Natural killer cell (primary cell): ENCODE measurements at regions not wholly inside any gene's neighbourhood (a gene's known extent, or its start where the extent isn't known, plus 50 kb on each side); places are given as distances from the start of the nearest gene placed in this dataset.
"Not testable (repeated sequence)": the region's sequence is repeated elsewhere in the genome, so short reads cannot be mapped to it uniquely, and the experiment has no call there.

Experiments
- ATAC-seq, 3 donors: fragments of 150-1000 bp in 2 of 3; fragments of 200-7000 bp in 1 of 3; cut with Tn5 transposase; 1 replicate in 1 of 3; 2 replicates in 2 of 3; pipeline ENCODE4 v1.10.0; 2021; ENCODE audit warnings: mild to moderate bottlenecking in 2 of 3, moderate library complexity in 2 of 3
- DNase-seq, 2 donors: peaks; one replicate each; pipeline versions ENCODE4 v3.0.0 to v3.0.0-alpha.2; 2013 to 2021; ENCODE audit warnings: mixed read lengths in 1 of 2
- H3K27ac ChIP-seq: one replicate; pipeline ENCODE4 v1.5.1; 2013; ENCODE audit warnings: mild to moderate bottlenecking, low read length
- H3K27me3 ChIP-seq: one replicate; pipeline ENCODE4 v1.6.1; 2013; ENCODE audit warnings: low read length; ENCODE audit not compliant: control insufficient read depth, insufficient read depth
- H3K36me3 ChIP-seq: one replicate; pipeline ENCODE4 v1.6.1; 2013; ENCODE audit warnings: low read length; ENCODE audit not compliant: control insufficient read depth, insufficient read depth
- H3K4me1 ChIP-seq: one replicate; pipeline ENCODE4 v1.6.1; 2013; ENCODE audit warnings: low read length; ENCODE audit not compliant: control insufficient read depth, insufficient read depth
- H3K4me3 ChIP-seq: one replicate; pipeline ENCODE4 v1.5.1; 2013; ENCODE audit warnings: low read length
- H3K9me3 ChIP-seq: one replicate; pipeline ENCODE4 v1.6.1; 2013; ENCODE audit warnings: low read length; ENCODE audit not compliant: control insufficient read depth, insufficient read depth
- H3K27ac Mint-ChIP-seq, 2 donors: one replicate each; pipeline ENCODE4 v1.8.0; 2022; ENCODE audit warnings: mild to moderate bottlenecking in 2 of 2, mixed read lengths in 2 of 2, moderate library complexity in 1 of 2
- H3K27me3 Mint-ChIP-seq, 2 donors: one replicate each; pipeline ENCODE4 v1.8.0; 2022; ENCODE audit warnings: low read depth in 2 of 2, mixed read lengths in 2 of 2
- H3K36me3 Mint-ChIP-seq: one replicate; pipeline ENCODE4 v1.8.0; 2022; ENCODE audit warnings: mixed read lengths
- H3K4me1 Mint-ChIP-seq, 2 donors: one replicate each; pipeline ENCODE4 v1.8.0; 2022; ENCODE audit warnings: mixed read lengths in 2 of 2
- H3K4me3 Mint-ChIP-seq: one replicate; pipeline ENCODE4 v1.8.0; 2022; ENCODE audit warnings: mild to moderate bottlenecking, moderate library complexity, mixed read lengths
- H3K9me3 Mint-ChIP-seq, 2 donors: one replicate each; pipeline ENCODE4 v1.8.0; 2022; ENCODE audit warnings: mixed read lengths in 2 of 2
- WGBS: methylation state at CpG from one replicate; pipeline ENCODE4 v1.1.7; 2013; ENCODE audit warnings: missing lambda C conversion rate; ENCODE audit not compliant: insufficient coverage; 5-methylcytosine and 5-hydroxymethylcytosine counted together
- intact Hi-C: fragments of 100-400 bp; cut with micrococcal nuclease; formaldehyde crosslinking; loops from one replicate; pipeline ENCODE4 v1.14.2; 2022

- H3K27me3 Mint-ChIP-seq, H3K27ac ChIP-seq, DNase-seq, H3K4me1 Mint-ChIP-seq, H3K36me3 Mint-ChIP-seq, H3K9me3 Mint-ChIP-seq, H3K4me3 ChIP-seq, H3K27ac Mint-ChIP-seq, H3K36me3 ChIP-seq, ATAC-seq, intact Hi-C loops, H3K27me3 ChIP-seq, H3K9me3 ChIP-seq, H3K4me1 ChIP-seq, H3K4me3 Mint-ChIP-seq: not testable (repeated sequence)
- WGBS: no CpG with 5 or more reads among the region's 1 CpG
These were observed 185.2 kb upstream of the NBPF9 start for GRCh38 chr1:149288580-149288979.

GRCh38 chr1:149300478-149301218, 174.2 kb upstream of the NBPF19 start:
- not testable (repeated sequence) for H3K4me3 Mint-ChIP-seq, H3K27me3 Mint-ChIP-seq

GRCh38 chr1:149301282-149301681, 173.6 kb upstream of the NBPF19 start:
- intact Hi-C loops, H3K9me3 ChIP-seq, H3K36me3 Mint-ChIP-seq, H3K4me3 ChIP-seq, H3K4me1 Mint-ChIP-seq, H3K36me3 ChIP-seq, H3K27ac ChIP-seq, H3K9me3 Mint-ChIP-seq, H3K27me3 ChIP-seq, H3K27ac Mint-ChIP-seq, H3K4me3 Mint-ChIP-seq, H3K27me3 Mint-ChIP-seq, DNase-seq, ATAC-seq, H3K4me1 ChIP-seq: not testable (repeated sequence)
- no CpG with 5 or more reads among the region's 4 CpGs for WGBS

More at GRCh38 chr1:149300478-149301218, 174.2 kb upstream of the NBPF19 start:
- H3K27me3 ChIP-seq, H3K4me1 Mint-ChIP-seq, H3K4me3 ChIP-seq, H3K27ac ChIP-seq, H3K36me3 ChIP-seq, intact Hi-C loops, H3K4me1 ChIP-seq, H3K27ac Mint-ChIP-seq, DNase-seq, ATAC-seq, H3K9me3 Mint-ChIP-seq, H3K9me3 ChIP-seq, H3K36me3 Mint-ChIP-seq: not testable (repeated sequence)
- WGBS: no CpG with 5 or more reads among the region's 3 CpGs

GRCh38 chr1:149304796-149305195, 170.0 kb upstream of the NBPF19 start:
- WGBS: no CpG with 5 or more reads among the region's 2 CpGs
- H3K4me3 Mint-ChIP-seq, H3K27me3 ChIP-seq, H3K4me1 ChIP-seq, H3K27ac ChIP-seq, H3K27me3 Mint-ChIP-seq, DNase-seq, H3K36me3 Mint-ChIP-seq, intact Hi-C loops, H3K4me1 Mint-ChIP-seq, H3K9me3 Mint-ChIP-seq, H3K27ac Mint-ChIP-seq, H3K4me3 ChIP-seq, H3K9me3 ChIP-seq, H3K36me3 ChIP-seq: not testable (repeated sequence)
- peak; percentile 44 to 60 (median 57) for ATAC-seq

- H3K27me3 Mint-ChIP-seq, H3K4me1 ChIP-seq, H3K36me3 Mint-ChIP-seq, H3K27me3 ChIP-seq, H3K4me3 Mint-ChIP-seq, H3K9me3 ChIP-seq, H3K27ac ChIP-seq, H3K4me3 ChIP-seq, DNase-seq, H3K36me3 ChIP-seq, H3K4me1 Mint-ChIP-seq, H3K9me3 Mint-ChIP-seq, intact Hi-C loops, H3K27ac Mint-ChIP-seq, ATAC-seq: not testable (repeated sequence)
- WGBS: no CpG with 5 or more reads among the region's 8 CpGs
These were observed 167.2 kb upstream of the NBPF19 start for GRCh38 chr1:149307640-149308039.

- H3K4me1 ChIP-seq, H3K9me3 ChIP-seq, ATAC-seq, H3K36me3 ChIP-seq, intact Hi-C loops, H3K27me3 ChIP-seq, H3K9me3 Mint-ChIP-seq, H3K27me3 Mint-ChIP-seq, H3K27ac Mint-ChIP-seq, H3K4me3 ChIP-seq, DNase-seq, H3K36me3 Mint-ChIP-seq, H3K27ac ChIP-seq, H3K4me3 Mint-ChIP-seq, H3K4me1 Mint-ChIP-seq: not testable (repeated sequence)
- WGBS: no CpG with 5 or more reads among the region's 2 CpGs
These were observed 159.9 kb upstream of the NBPF19 start for GRCh38 chr1:149314921-149315320.

GRCh38 chr1:149320971-149321731, 153.7 kb upstream of the NBPF19 start:
- H3K27me3 Mint-ChIP-seq, intact Hi-C loops, H3K27me3 ChIP-seq, H3K9me3 Mint-ChIP-seq, H3K4me1 ChIP-seq, DNase-seq, H3K27ac Mint-ChIP-seq, H3K9me3 ChIP-seq, H3K36me3 Mint-ChIP-seq, H3K4me1 Mint-ChIP-seq, H3K4me3 ChIP-seq, H3K4me3 Mint-ChIP-seq, H3K36me3 ChIP-seq, H3K27ac ChIP-seq, ATAC-seq: not testable (repeated sequence)
- WGBS: no CpG with 5 or more reads among the region's 48 CpGs

- H3K9me3 Mint-ChIP-seq, H3K4me3 ChIP-seq, H3K27me3 Mint-ChIP-seq, DNase-seq, H3K27ac Mint-ChIP-seq, H3K36me3 Mint-ChIP-seq, H3K9me3 ChIP-seq, intact Hi-C loops, H3K27me3 ChIP-seq, H3K27ac ChIP-seq, H3K4me1 ChIP-seq, ATAC-seq, H3K36me3 ChIP-seq, H3K4me3 Mint-ChIP-seq, H3K4me1 Mint-ChIP-seq: not testable (repeated sequence)
- no CpG with 5 or more reads among the region's 12 CpGs for WGBS
These were observed 153.2 kb upstream of the NBPF19 start for GRCh38 chr1:149321732-149322016.
